ENCODE measurements at regions not wholly inside any gene's neighbourhood (a gene's known extent, or its start where the extent isn't known, plus 50 kb on each side); places are given as distances from the start of the nearest gene placed in this dataset.

GRCh38 chr3:164365242-164365641, 713.1 kb downstream of the SI start:
- Histone ChIP-seq H3K9ac (ENCODE audit: low read length) (no peak overlapping the region), H2BK5ac (ENCODE audit: low read depth, low read length, poor library complexity, severe bottlenecking) (no peak overlapping the region), H4K8ac (ENCODE audit: low read length) (no peak overlapping the region), H3K79me1 (replicated peaks; ENCODE audit: low read length, poor library complexity, severe bottlenecking) (no peaks in the 10 kb centered on the region), H2BK12ac (ENCODE audit: low read length in 2 of 2) (no peak overlapping the region), H3K27me3 (ENCODE audit: control insufficient read depth in 1 of 2, insufficient read depth in 1 of 2, low read length in 2 of 2) (no peaks in the 10 kb centered on the region), H3K4me1 (ENCODE audit: control insufficient read depth, insufficient read depth, low read depth, low read length) (peaks cover 2% of the 10 kb centered on the region), H3K4ac (ENCODE audit: low read depth in 1 of 2, low read length in 2 of 2) (no peak overlapping the region), H3K14ac (ENCODE audit: low read length in 2 of 2) (no peak overlapping the region), H3K27ac (ENCODE audit: low read length, poor library complexity, severe bottlenecking) (no peak overlapping the region), H2AK5ac (ENCODE audit: low read length, severe bottlenecking) (no peak overlapping the region), H2AFZ (ENCODE audit: low read depth, low read length) (no peak overlapping the region), H2BK120ac (ENCODE audit: low read depth, low read length) (no peak overlapping the region), H3K9me3 (ENCODE audit: control insufficient read depth, low read length) (no peaks in the 10 kb centered on the region), H3K36me3 (ENCODE audit: control insufficient read depth in 1 of 2, insufficient read depth in 2 of 2, low read depth in 1 of 2, low read length in 2 of 2) (no peaks in the 10 kb centered on the region), H4K91ac (ENCODE audit: low read length) (no peak overlapping the region), H2BK15ac (ENCODE audit: low read depth, poor library complexity, severe bottlenecking) (no peak overlapping the region), H3K4me2 (ENCODE audit: low read length, poor library complexity, severe bottlenecking) (no peak overlapping the region), H3K18ac (ENCODE audit: low read depth in 1 of 2, low read length in 2 of 2) (no peak overlapping the region), H3K23ac (ENCODE audit: low read length in 2 of 2) (no peak overlapping the region), H3K4me3 (ENCODE audit: insufficient read depth in 1 of 2, low read depth in 1 of 2, low read length in 2 of 2) (no peak overlapping the region)
- DNase-seq = no peak
- WGBS = 85% methylated on average over 1 of the region's 1 CpG

- no peak overlapping the region for H2BK120ac ChIP-seq (ENCODE audit: low read depth, low read length)
- H3K23ac ChIP-seq (ENCODE audit: low read length in 2 of 2) = no peak overlapping the region
- H2BK15ac ChIP-seq (ENCODE audit: low read depth, poor library complexity, severe bottlenecking) = peak overlapping the region; percentile 48
- peaks cover 2% of the 10 kb centered on the region for H3K4me1 ChIP-seq (ENCODE audit: control insufficient read depth, insufficient read depth, low read depth, low read length)
- H4K91ac ChIP-seq (ENCODE audit: low read length) = no peak overlapping the region
- no peak overlapping the region for H3K9ac ChIP-seq (ENCODE audit: low read length)
- no peak overlapping the region for H3K18ac ChIP-seq (ENCODE audit: low read depth in 1 of 2, low read length in 2 of 2)
- DNase-seq = no peak
- no peak overlapping the region for H3K4me3 ChIP-seq (ENCODE audit: insufficient read depth in 1 of 2, low read depth in 1 of 2, low read length in 2 of 2)
- H3K36me3 ChIP-seq (ENCODE audit: control insufficient read depth in 1 of 2, insufficient read depth in 2 of 2, low read depth in 1 of 2, low read length in 2 of 2) = no peaks in the 10 kb centered on the region
- no peak overlapping the region for H2BK12ac ChIP-seq (ENCODE audit: low read length in 2 of 2)
- H3K27me3 ChIP-seq (ENCODE audit: control insufficient read depth in 1 of 2, insufficient read depth in 1 of 2, low read length in 2 of 2) = no peaks in the 10 kb centered on the region
- no peak overlapping the region for H3K27ac ChIP-seq (ENCODE audit: low read length, poor library complexity, severe bottlenecking)
- no peaks in the 10 kb centered on the region for H3K79me1 ChIP-seq (replicated peaks; ENCODE audit: low read length, poor library complexity, severe bottlenecking)
- H3K9me3 ChIP-seq (ENCODE audit: control insufficient read depth, low read length) = no peaks in the 10 kb centered on the region
- no peak overlapping the region for H4K8ac ChIP-seq (ENCODE audit: low read length)
- H2AFZ ChIP-seq (ENCODE audit: low read depth, low read length) = no peak overlapping the region
- 75% methylated on average over 3 of the region's 6 CpGs for WGBS
- H2AK5ac ChIP-seq (ENCODE audit: low read length, severe bottlenecking) = no peak overlapping the region
- H2BK5ac ChIP-seq (ENCODE audit: low read depth, low read length, poor library complexity, severe bottlenecking) = no peak overlapping the region
- no peak overlapping the region for H3K4ac ChIP-seq (ENCODE audit: low read depth in 1 of 2, low read length in 2 of 2)
- H3K14ac ChIP-seq (ENCODE audit: low read length in 2 of 2) = no peak overlapping the region
- no peak overlapping the region for H3K4me2 ChIP-seq (ENCODE audit: low read length, poor library complexity, severe bottlenecking)
Measured at GRCh38 chr3:164364111-164364510, 714.2 kb downstream of the SI start.

GRCh38 chr3:164360738-164361406, 717.4 kb downstream of the SI start:
- no peak overlapping the region for H2AK5ac ChIP-seq (ENCODE audit: low read length, severe bottlenecking)

GRCh38 chr3:164360078-164360578, 718.2 kb downstream of the SI start:
- H3K4ac ChIP-seq (ENCODE audit: low read depth in 1 of 2, low read length in 2 of 2) = no peak overlapping the region
- H2BK15ac ChIP-seq (ENCODE audit: low read depth, poor library complexity, severe bottlenecking) = no peak overlapping the region
- WGBS = 74% methylated on average over 10 of the region's 10 CpGs
- no peaks in the 10 kb centered on the region for H3K27me3 ChIP-seq (ENCODE audit: control insufficient read depth in 1 of 2, insufficient read depth in 1 of 2, low read length in 2 of 2)
- H3K23ac ChIP-seq (ENCODE audit: low read length in 2 of 2) = no peak overlapping the region
- H2BK12ac ChIP-seq (ENCODE audit: low read length in 2 of 2) = no peak overlapping the region
- no peak overlapping the region for H2BK120ac ChIP-seq (ENCODE audit: low read depth, low read length)
- H4K8ac ChIP-seq (ENCODE audit: low read length) = no peak overlapping the region
- H3K4me2 ChIP-seq (ENCODE audit: low read length, poor library complexity, severe bottlenecking) = no peak overlapping the region
- H2AK5ac ChIP-seq (ENCODE audit: low read length, severe bottlenecking) = no peak overlapping the region
- no peak overlapping the region for H3K14ac ChIP-seq (ENCODE audit: low read length in 2 of 2)
- H3K4me1 ChIP-seq (ENCODE audit: control insufficient read depth, insufficient read depth, low read depth, low read length) = peaks cover 2% of the 10 kb centered on the region
- no peaks in the 10 kb centered on the region for H3K79me1 ChIP-seq (replicated peaks; ENCODE audit: low read length, poor library complexity, severe bottlenecking)
- no peak overlapping the region for H3K27ac ChIP-seq (ENCODE audit: low read length, poor library complexity, severe bottlenecking)
- no peak overlapping the region for H3K4me3 ChIP-seq (ENCODE audit: insufficient read depth in 1 of 2, low read depth in 1 of 2, low read length in 2 of 2)
- H2BK5ac ChIP-seq (ENCODE audit: low read depth, low read length, poor library complexity, severe bottlenecking) = no peak overlapping the region
- no peak for DNase-seq
- H4K91ac ChIP-seq (ENCODE audit: low read length) = no peak overlapping the region
- no peaks in the 10 kb centered on the region for H3K36me3 ChIP-seq (ENCODE audit: control insufficient read depth in 1 of 2, insufficient read depth in 2 of 2, low read depth in 1 of 2, low read length in 2 of 2)
- H3K9me3 ChIP-seq (ENCODE audit: control insufficient read depth, low read length) = no peaks in the 10 kb centered on the region
- no peak overlapping the region for H3K9ac ChIP-seq (ENCODE audit: low read length)
- no peak overlapping the region for H3K18ac ChIP-seq (ENCODE audit: low read depth in 1 of 2, low read length in 2 of 2)
- H2AFZ ChIP-seq (ENCODE audit: low read depth, low read length) = no peak overlapping the region

More at GRCh38 chr3:164360738-164361406, 717.4 kb downstream of the SI start:
- H4K91ac ChIP-seq (ENCODE audit: low read length) = no peak overlapping the region
- H3K14ac ChIP-seq (ENCODE audit: low read length in 2 of 2) = no peak overlapping the region
- no peaks in the 10 kb centered on the region for H3K79me1 ChIP-seq (replicated peaks; ENCODE audit: low read length, poor library complexity, severe bottlenecking)
- peak overlapping the region; percentile 66 for H4K8ac ChIP-seq (ENCODE audit: low read length)
- no peak overlapping the region for H3K23ac ChIP-seq (ENCODE audit: low read length in 2 of 2)
- no peak overlapping the region for H2AFZ ChIP-seq (ENCODE audit: low read depth, low read length)
- H3K27ac ChIP-seq (ENCODE audit: low read length, poor library complexity, severe bottlenecking) = no peak overlapping the region
- no peaks in the 10 kb centered on the region for H3K36me3 ChIP-seq (ENCODE audit: control insufficient read depth in 1 of 2, insufficient read depth in 2 of 2, low read depth in 1 of 2, low read length in 2 of 2)
- H3K4me3 ChIP-seq (ENCODE audit: insufficient read depth in 1 of 2, low read depth in 1 of 2, low read length in 2 of 2) = no peak overlapping the region
- peaks cover 2% of the 10 kb centered on the region for H3K4me1 ChIP-seq (ENCODE audit: control insufficient read depth, insufficient read depth, low read depth, low read length)
- H3K4ac ChIP-seq (ENCODE audit: low read depth in 1 of 2, low read length in 2 of 2) = no peak overlapping the region
- H2BK5ac ChIP-seq (ENCODE audit: low read depth, low read length, poor library complexity, severe bottlenecking) = no peak overlapping the region
- peak; percentile 35 for DNase-seq
- H3K9me3 ChIP-seq (ENCODE audit: control insufficient read depth, low read length) = no peaks in the 10 kb centered on the region
- H3K18ac ChIP-seq (ENCODE audit: low read depth in 1 of 2, low read length in 2 of 2) = peak overlapping the region in 1 of 2 experiments; percentile 81
- no peak overlapping the region for H2BK120ac ChIP-seq (ENCODE audit: low read depth, low read length)
- no peak overlapping the region for H3K4me2 ChIP-seq (ENCODE audit: low read length, poor library complexity, severe bottlenecking)
- 94% methylated on average over 7 of the region's 9 CpGs for WGBS
- no peaks in the 10 kb centered on the region for H3K27me3 ChIP-seq (ENCODE audit: control insufficient read depth in 1 of 2, insufficient read depth in 1 of 2, low read length in 2 of 2)
- no peak overlapping the region for H2BK12ac ChIP-seq (ENCODE audit: low read length in 2 of 2)
- H3K9ac ChIP-seq (ENCODE audit: low read length) = no peak overlapping the region
- H2BK15ac ChIP-seq (ENCODE audit: low read depth, poor library complexity, severe bottlenecking) = no peak overlapping the region

Measured in mesenchymal stem cell (in vitro differentiated cells and primary cell).